Stimulated activated CD4-positive, alpha-beta T cell treated with anti-CD3 and anti-CD28 coated beads, Interleukin-15, amount 100 ng/mL, for 24 hours (primary cell): ENCODE measurements at regions not wholly inside any gene's neighbourhood (a gene's known extent, or its start where the extent isn't known, plus 50 kb on each side); places are given as distances from the start of the nearest gene placed in this dataset.
"Not testable (repeated sequence)": the region's sequence is repeated elsewhere in the genome, so short reads cannot be mapped to it uniquely, and the experiment has no call there.

Source experiments
- DNase-seq: peaks from one replicate; pipeline ENCODE4 v3.0.0-alpha.2; 2020

- not testable (repeated sequence) for DNase-seq
Measured at GRCh38 chr10:109809954-109810353, 113.4 kb downstream of the XPNPEP1 start.

GRCh38 chr10:109801191-109801590 lies 122.1 kb downstream of the XPNPEP1 start:
- not testable (repeated sequence) for DNase-seq

- DNase-seq: no peak
Measured at GRCh38 chr10:109790647-109791046, 132.7 kb downstream of the XPNPEP1 start.

GRCh38 chr10:109784236-109784635 lies 139.1 kb downstream of the XPNPEP1 start:
- no peak for DNase-seq

- DNase-seq: no peak
Measured at GRCh38 chr10:109783286-109783685, 140.0 kb downstream of the XPNPEP1 start.

- DNase-seq: no peak
Measured at GRCh38 chr10:109780997-109781396, 142.3 kb downstream of the XPNPEP1 start.

- DNase-seq: no peak
Measured at GRCh38 chr10:109778993-109779392, 144.3 kb downstream of the XPNPEP1 start.

GRCh38 chr10:109774121-109774440 lies 149.2 kb downstream of the XPNPEP1 start:
- DNase-seq: no peak

- no peak for DNase-seq
Measured at GRCh38 chr10:109773288-109774120, 149.8 kb downstream of the XPNPEP1 start.

- no peak for DNase-seq
Measured at GRCh38 chr10:109770663-109771062, 152.6 kb downstream of the XPNPEP1 start.

- no peak for DNase-seq
Measured at GRCh38 chr10:109769966-109770365, 153.3 kb downstream of the XPNPEP1 start.

GRCh38 chr10:109765838-109766237 lies 157.5 kb downstream of the XPNPEP1 start:
- DNase-seq: no peak

- no peak for DNase-seq
Measured at GRCh38 chr10:109762555-109762954, 160.8 kb downstream of the XPNPEP1 start.

GRCh38 chr10:109757670-109758069 lies 165.6 kb downstream of the XPNPEP1 start:
- not testable (repeated sequence) for DNase-seq

- DNase-seq: no peak
Measured at GRCh38 chr10:109746861-109747260, 176.4 kb downstream of the XPNPEP1 start.

GRCh38 chr10:109744020-109744419 lies 179.3 kb downstream of the XPNPEP1 start:
- no peak for DNase-seq

- no peak for DNase-seq
Measured at GRCh38 chr10:109743574-109743973, 179.7 kb downstream of the XPNPEP1 start.

- DNase-seq: no peak
Measured at GRCh38 chr10:109743146-109743545, 180.2 kb downstream of the XPNPEP1 start.

- DNase-seq: no peak
Measured at GRCh38 chr10:109741712-109742111, 181.6 kb downstream of the XPNPEP1 start.

GRCh38 chr10:109740436-109740835 lies 182.9 kb downstream of the XPNPEP1 start:
- no peak for DNase-seq

- DNase-seq: no peak
Measured at GRCh38 chr10:109737626-109738025, 185.7 kb downstream of the XPNPEP1 start.

- no peak for DNase-seq
Measured at GRCh38 chr10:109737009-109737408, 186.3 kb downstream of the XPNPEP1 start.

- DNase-seq: no peak
Measured at GRCh38 chr10:109735776-109736175, 187.5 kb downstream of the XPNPEP1 start.

GRCh38 chr10:109732254-109732965 lies 190.9 kb downstream of the XPNPEP1 start:
- no peak for DNase-seq
